SJCRH30 (cell line): ENCODE measurements at regions not wholly inside any gene's neighbourhood (a gene's known extent, or its start where the extent isn't known, plus 50 kb on each side); places are given as distances from the start of the nearest gene placed in this dataset.

Experiments used
- DNase-seq, 2 experiments: peaks; one replicate each; pipeline ENCODE4 v3.0.0-alpha.2; 2015 to 2020
- H3K27ac ChIP-seq: fragments of 250-450 bp; sonication (Bioruptor Pico); 2 replicates; pipeline ENCODE4 v1.5.1; 2020; ENCODE audit warnings: mild to moderate bottlenecking, moderate library complexity
- H3K27me3 ChIP-seq: fragments of 250-450 bp; sonication (Bioruptor Pico); 2 replicates; pipeline ENCODE4 v1.5.1; 2020; ENCODE audit warnings: mild to moderate bottlenecking, moderate library complexity
- H3K36me3 ChIP-seq: fragments of 250-450 bp; sonication (Bioruptor Pico); 2 replicates; pipeline ENCODE4 v1.5.1; 2020; ENCODE audit warnings: mild to moderate bottlenecking, moderate library complexity
- H3K4me1 ChIP-seq: fragments of 250-450 bp; sonication (Bioruptor Pico); 2 replicates; pipeline ENCODE4 v1.5.1; 2020; ENCODE audit warnings: mild to moderate bottlenecking, moderate library complexity
- H3K4me3 ChIP-seq: fragments of 250-450 bp; sonication (Bioruptor Pico); 2 replicates; pipeline ENCODE4 v1.5.1; 2020; ENCODE audit warnings: mild to moderate bottlenecking, moderate library complexity
- H3K9me3 ChIP-seq: fragments of 250-450 bp; sonication (Bioruptor Pico); replicated peaks from 2 replicates; pipeline ENCODE4 v1.5.1; 2020; ENCODE audit warnings: mild to moderate bottlenecking, moderate library complexity

DNA sequence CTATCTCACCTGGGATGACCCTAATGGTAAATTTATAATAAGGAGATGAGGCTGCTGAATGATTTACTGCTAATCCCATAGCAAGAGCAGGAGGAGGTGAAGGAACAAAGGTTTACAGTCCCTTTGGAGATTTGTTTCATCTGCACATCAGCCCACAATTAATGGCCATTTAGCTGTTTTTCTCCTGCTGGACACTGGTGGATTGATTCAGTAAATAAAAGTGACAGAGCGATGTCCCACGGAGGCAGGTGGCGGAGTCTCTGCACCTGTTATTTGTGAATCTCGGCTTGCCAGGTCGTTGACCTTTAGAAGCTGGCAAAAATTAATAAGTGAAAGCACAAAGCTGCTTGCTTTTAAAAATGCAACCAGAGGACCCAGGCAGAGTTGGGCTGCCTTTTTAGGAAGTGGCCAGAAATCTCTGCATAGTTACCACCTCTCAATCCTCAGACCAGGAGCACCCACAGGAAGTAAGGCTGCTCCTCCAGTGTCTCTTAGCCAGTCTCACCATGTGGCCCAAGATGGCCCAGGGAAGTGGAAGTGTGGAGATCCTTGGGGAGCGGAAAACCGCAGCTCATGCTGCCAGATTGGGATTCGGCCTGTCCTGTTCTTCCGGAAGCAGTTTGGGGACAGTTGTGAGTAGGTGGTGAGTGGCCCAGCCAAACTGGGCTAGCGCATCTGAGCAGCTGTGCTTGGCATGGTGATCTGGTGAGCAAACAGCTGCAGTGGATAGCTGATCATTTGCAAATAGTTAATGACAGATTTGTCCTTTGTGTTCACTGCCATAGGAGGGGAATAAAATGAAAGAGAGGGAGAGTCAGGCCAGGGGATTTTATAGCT is 1005.7 kb upstream of the PIK3C3 start:
- peak; percentile 78 to 91 for DNase-seq
- Histone ChIP-seq H3K4me1 (peaks cover 17% of the 10 kb centered on the region), H3K27ac (peak overlapping the region; percentile 88), H3K9me3 (no peaks in the 10 kb centered on the region), H3K4me3 (peak overlapping the region; percentile 41), H3K36me3 (no peaks in the 10 kb centered on the region), H3K27me3 (no peaks in the 10 kb centered on the region)

GRCh38 chr18:40944576-40944975 is 1010.5 kb upstream of the PIK3C3 start:
- no peak overlapping the region for H3K27ac ChIP-seq
- no peak overlapping the region for H3K4me3 ChIP-seq
- peaks cover 19% of the 10 kb centered on the region for H3K4me1 ChIP-seq
- H3K27me3 ChIP-seq = no peaks in the 10 kb centered on the region
- H3K36me3 ChIP-seq = no peaks in the 10 kb centered on the region
- H3K9me3 ChIP-seq = no peaks in the 10 kb centered on the region
- DNase-seq = no peak

- H3K4me1 ChIP-seq = peaks cover 7% of the 10 kb centered on the region; the same call in 1 of the 2 replicates
- no peaks in the 10 kb centered on the region for H3K9me3 ChIP-seq
- peak overlapping the region; percentile 36 for H3K27ac ChIP-seq
- H3K36me3 ChIP-seq = no peaks in the 10 kb centered on the region
- H3K4me3 ChIP-seq = peak overlapping the region; percentile 50
- DNase-seq = peak in 1 of 2 experiments; percentile 27
- no peaks in the 10 kb centered on the region for H3K27me3 ChIP-seq
These were observed 1015.1 kb upstream of the PIK3C3 start for GRCh38 chr18:40939656-40940515.

GRCh38 chr18:40938615-40939014 is 1016.4 kb upstream of the PIK3C3 start:
- H3K27me3 ChIP-seq = no peaks in the 10 kb centered on the region
- peaks cover 7% of the 10 kb centered on the region; the same call in 1 of the 2 replicates for H3K4me1 ChIP-seq
- H3K9me3 ChIP-seq = no peaks in the 10 kb centered on the region
- DNase-seq = no peak
- H3K36me3 ChIP-seq = no peaks in the 10 kb centered on the region
- H3K27ac ChIP-seq = no peak overlapping the region
- H3K4me3 ChIP-seq = no peak overlapping the region

- H3K27ac ChIP-seq = no peak overlapping the region
- peaks cover 7% of the 10 kb centered on the region; the same call in 1 of the 2 replicates for H3K4me1 ChIP-seq
- no peaks in the 10 kb centered on the region for H3K36me3 ChIP-seq
- no peak overlapping the region for H3K4me3 ChIP-seq
- DNase-seq = no peak
- no peaks in the 10 kb centered on the region for H3K27me3 ChIP-seq
- no peaks in the 10 kb centered on the region for H3K9me3 ChIP-seq
These were observed 1017.6 kb upstream of the PIK3C3 start for GRCh38 chr18:40937386-40937785.

- peak in 1 of 2 experiments; percentile 41 for DNase-seq
These were observed 1019.6 kb upstream of the PIK3C3 start for GRCh38 chr18:40935423-40935822.

DNA sequence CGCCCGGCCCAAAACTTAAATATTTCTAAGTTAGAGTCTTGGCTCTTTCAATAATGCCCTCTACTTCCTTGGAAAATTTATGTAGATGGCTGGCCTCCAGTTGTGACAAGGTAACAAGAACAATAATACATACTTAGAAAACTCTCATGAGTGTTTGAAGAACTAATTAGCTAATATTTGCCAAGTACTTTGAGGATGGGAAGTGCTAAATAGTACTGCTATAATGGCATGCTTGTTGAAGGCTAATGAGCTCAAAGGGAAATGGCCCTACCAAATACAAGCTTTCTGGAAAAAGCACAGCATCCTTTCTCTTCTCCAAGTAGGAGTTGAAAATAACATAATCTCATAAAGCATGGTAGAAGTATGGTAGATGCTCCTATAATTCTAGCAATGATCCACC is 1022.2 kb upstream of the PIK3C3 start:
- Histone ChIP-seq H3K27ac (no peak overlapping the region), H3K36me3 (no peaks in the 10 kb centered on the region), H3K4me1 (peaks cover 3% of the 10 kb centered on the region), H3K9me3 (no peaks in the 10 kb centered on the region), H3K4me3 (no peak overlapping the region), H3K27me3 (no peaks in the 10 kb centered on the region)
- DNase-seq = no peak

More at GRCh38 chr18:40935423-40935822, 1019.6 kb upstream of the PIK3C3 start:
- no peaks in the 10 kb centered on the region for H3K27me3 ChIP-seq
- no peaks in the 10 kb centered on the region for H3K36me3 ChIP-seq
- no peaks in the 10 kb centered on the region for H3K9me3 ChIP-seq
- no peak overlapping the region for H3K27ac ChIP-seq
- no peak overlapping the region for H3K4me3 ChIP-seq
- peaks cover 2% of the 10 kb centered on the region; the same call in 1 of the 2 replicates for H3K4me1 ChIP-seq

DNA sequence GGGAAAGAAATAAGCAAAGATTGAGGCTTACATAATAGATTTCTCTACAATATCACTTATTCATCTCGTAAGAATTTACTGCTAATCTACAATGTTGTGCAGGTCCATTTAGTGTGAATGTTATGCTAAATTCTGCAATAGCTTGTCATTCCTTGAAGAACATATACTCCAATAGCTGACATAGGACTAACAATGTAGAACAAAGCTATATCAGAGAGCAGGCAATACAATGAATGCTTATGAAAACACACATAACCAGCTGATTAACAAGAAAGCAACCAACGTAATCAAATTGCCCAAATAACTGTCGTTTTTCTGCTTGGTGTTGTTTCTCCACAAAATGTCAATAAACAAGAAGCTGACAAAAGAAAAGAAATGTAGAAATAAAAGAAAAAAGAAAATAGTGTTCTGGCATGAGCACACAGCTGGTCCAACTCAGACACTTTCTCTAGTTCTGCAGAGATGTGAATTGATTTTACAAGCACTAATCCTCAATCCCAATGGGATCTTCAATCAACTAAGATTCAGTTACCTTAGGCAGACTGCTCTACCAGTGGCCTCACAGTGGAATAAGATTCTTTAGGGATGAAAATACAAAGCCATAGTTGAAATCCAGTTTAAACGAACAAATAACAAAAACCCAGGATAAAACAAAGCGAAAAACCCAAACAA is 1024.7 kb upstream of the PIK3C3 start:
- H3K36me3 ChIP-seq = no peaks in the 10 kb centered on the region
- no peak overlapping the region for H3K4me3 ChIP-seq
- no peak for DNase-seq

GRCh38 chr18:40929399-40929798 is 1025.6 kb upstream of the PIK3C3 start:
- H3K4me3 ChIP-seq = no peak overlapping the region
- peaks cover 33% of the 10 kb centered on the region for H3K4me1 ChIP-seq
- H3K36me3 ChIP-seq = no peaks in the 10 kb centered on the region
- DNase-seq = no peak
- H3K27me3 ChIP-seq = no peaks in the 10 kb centered on the region
- H3K9me3 ChIP-seq = no peaks in the 10 kb centered on the region
- H3K27ac ChIP-seq = no peak overlapping the region

More for the DNA sequence above, 1024.7 kb upstream of the PIK3C3 start:
- Histone ChIP-seq H3K27ac (no peak overlapping the region), H3K27me3 (no peaks in the 10 kb centered on the region), H3K4me1 (peaks cover 23% of the 10 kb centered on the region), H3K9me3 (no peaks in the 10 kb centered on the region)

GRCh38 chr18:40926679-40927078 is 1028.4 kb upstream of the PIK3C3 start:
- Histone ChIP-seq H3K27ac (peak overlapping the region; percentile 96), H3K36me3 (no peaks in the 10 kb centered on the region), H3K9me3 (no peaks in the 10 kb centered on the region), H3K4me1 (peaks cover 52% of the 10 kb centered on the region), H3K4me3 (no peak overlapping the region), H3K27me3 (no peaks in the 10 kb centered on the region)
- DNase-seq = peak; percentile 20 to 87

DNA sequence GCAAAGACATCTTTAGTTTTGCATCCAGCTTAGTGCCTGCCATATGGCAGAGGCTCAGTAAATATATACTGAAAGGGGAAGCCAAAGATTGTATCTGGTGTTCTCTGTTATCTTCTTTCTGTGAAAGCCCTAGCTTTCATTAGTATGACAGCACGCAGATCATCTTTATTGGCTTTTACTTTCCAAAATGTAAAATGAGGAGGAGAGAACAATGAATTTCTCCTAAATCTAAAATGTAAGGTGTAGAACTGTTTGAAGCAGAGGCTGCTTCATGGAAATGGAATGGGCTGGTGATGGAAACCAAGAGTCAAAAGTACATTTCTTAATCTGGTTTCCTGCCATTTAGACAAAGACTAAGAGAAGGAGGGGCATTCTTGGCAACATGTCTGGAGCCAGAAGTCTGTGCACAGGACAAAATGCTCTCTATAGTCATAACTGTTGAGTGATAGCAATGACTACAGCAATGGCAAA is 1029.9 kb upstream of the PIK3C3 start:
- Histone ChIP-seq H3K27me3 (no peaks in the 10 kb centered on the region), H3K4me3 (no peak overlapping the region), H3K4me1 (peaks cover 54% of the 10 kb centered on the region), H3K36me3 (no peaks in the 10 kb centered on the region), H3K9me3 (no peaks in the 10 kb centered on the region; the same call in 1 of the 2 replicates), H3K27ac (peak overlapping the region; percentile 96)
- peak in 1 of 2 experiments; percentile 10 for DNase-seq

- H3K4me1 ChIP-seq = peaks cover 43% of the 10 kb centered on the region
- no peak for DNase-seq
- H3K36me3 ChIP-seq = no peaks in the 10 kb centered on the region
- H3K9me3 ChIP-seq = no peaks in the 10 kb centered on the region; the same call in 1 of the 2 replicates
- H3K27ac ChIP-seq = peak overlapping the region; percentile 69
- H3K4me3 ChIP-seq = no peak overlapping the region
- H3K27me3 ChIP-seq = no peaks in the 10 kb centered on the region
These were observed 1033.0 kb upstream of the PIK3C3 start for GRCh38 chr18:40921845-40922629.

DNA sequence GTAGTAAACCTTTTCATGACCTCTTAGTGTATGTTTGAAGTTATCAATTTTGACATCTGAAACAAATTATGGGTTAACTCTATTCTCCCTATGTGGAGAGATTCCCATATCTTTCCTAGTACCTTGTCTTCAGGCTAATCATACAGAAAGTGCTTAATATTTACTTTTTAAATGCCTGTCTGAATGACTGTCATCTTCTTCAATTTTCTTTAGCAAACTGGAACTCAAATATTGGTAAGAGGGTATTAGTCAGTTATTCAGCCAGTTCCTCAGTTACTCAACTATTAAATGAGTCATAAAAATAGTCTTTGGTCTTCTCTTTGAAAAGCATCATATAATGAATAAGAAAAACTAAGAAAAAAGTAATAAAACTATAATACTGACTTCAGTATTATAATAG is 1038.0 kb upstream of the PIK3C3 start:
- Histone ChIP-seq H3K4me3 (no peak overlapping the region), H3K36me3 (no peaks in the 10 kb centered on the region), H3K4me1 (0 out of 2 replicates have a peak, but pooled peaks cover 2% of the 10 kb centered on the region), H3K9me3 (no peaks in the 10 kb centered on the region; the same call in 1 of the 2 replicates), H3K27me3 (no peaks in the 10 kb centered on the region), H3K27ac (no peak overlapping the region)
- no peak for DNase-seq

GRCh38 chr18:40915724-40916123 is 1039.3 kb upstream of the PIK3C3 start:
- Histone ChIP-seq H3K9me3 (no peaks in the 10 kb centered on the region; the same call in 1 of the 2 replicates), H3K4me3 (no peak overlapping the region), H3K4me1 (no peaks in the 10 kb centered on the region), H3K36me3 (no peaks in the 10 kb centered on the region), H3K27ac (no peak overlapping the region), H3K27me3 (no peaks in the 10 kb centered on the region)
- no peak for DNase-seq
